ENCODE measurements at regions not wholly inside any gene's neighbourhood (a gene's known extent, or its start where the extent isn't known, plus 50 kb on each side); places are given as distances from the start of the nearest gene placed in this dataset.
"Not testable (repeated sequence)": the region's sequence is repeated elsewhere in the genome, so short reads cannot be mapped to it uniquely, and the experiment has no call there.

DNA sequence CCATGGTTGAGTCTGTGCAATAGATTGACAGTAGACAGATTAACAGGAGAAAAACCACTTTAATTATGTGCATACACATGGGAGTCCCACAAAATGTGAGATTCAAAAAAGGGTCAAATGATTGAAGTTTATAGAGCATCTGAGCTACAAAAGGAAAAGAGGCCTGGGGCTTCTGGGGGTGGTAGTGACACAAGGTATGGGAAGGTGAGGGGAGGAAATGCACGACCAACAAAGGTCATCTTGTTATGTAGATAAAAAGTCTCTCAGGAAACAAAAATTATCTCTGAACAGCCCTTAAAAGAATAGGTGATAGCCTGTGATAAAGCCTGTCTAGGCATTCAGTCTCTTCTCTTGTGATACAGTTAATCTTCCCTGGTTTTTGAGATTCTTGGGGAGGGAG, 141.7 kb downstream of the SEC23IP start:
- Mint-ChIP-seq H3K4me3 (ENCODE audit: low read depth) (no peak overlapping the region), H3K9me3 (ENCODE audit: low read depth) (no peaks in the 10 kb centered on the region), H3K36me3 (ENCODE audit: insufficient read depth) (no peaks in the 10 kb centered on the region), H3K27ac (no peak overlapping the region), H3K27me3 (peaks cover 9% of the 10 kb centered on the region), H3K4me1 (ENCODE audit: low read depth) (no peaks in the 10 kb centered on the region)
- TF ChIP-seq, protein P1, sequence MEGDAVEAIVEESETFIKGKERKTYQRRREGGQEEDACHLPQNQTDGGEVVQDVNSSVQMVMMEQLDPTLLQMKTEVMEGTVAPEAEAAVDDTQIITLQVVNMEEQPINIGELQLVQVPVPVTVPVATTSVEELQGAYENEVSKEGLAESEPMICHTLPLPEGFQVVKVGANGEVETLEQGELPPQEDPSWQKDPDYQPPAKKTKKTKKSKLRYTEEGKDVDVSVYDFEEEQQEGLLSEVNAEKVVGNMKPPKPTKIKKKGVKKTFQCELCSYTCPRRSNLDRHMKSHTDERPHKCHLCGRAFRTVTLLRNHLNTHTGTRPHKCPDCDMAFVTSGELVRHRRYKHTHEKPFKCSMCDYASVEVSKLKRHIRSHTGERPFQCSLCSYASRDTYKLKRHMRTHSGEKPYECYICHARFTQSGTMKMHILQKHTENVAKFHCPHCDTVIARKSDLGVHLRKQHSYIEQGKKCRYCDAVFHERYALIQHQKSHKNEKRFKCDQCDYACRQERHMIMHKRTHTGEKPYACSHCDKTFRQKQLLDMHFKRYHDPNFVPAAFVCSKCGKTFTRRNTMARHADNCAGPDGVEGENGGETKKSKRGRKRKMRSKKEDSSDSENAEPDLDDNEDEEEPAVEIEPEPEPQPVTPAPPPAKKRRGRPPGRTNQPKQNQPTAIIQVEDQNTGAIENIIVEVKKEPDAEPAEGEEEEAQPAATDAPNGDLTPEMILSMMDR (IDR thresholded peaks at IDR 0.05; ENCODE audit: unreplicated experiment): no peak
- no peak for DNase-seq (ENCODE audit: low spot score, unreplicated experiment)

DNA sequence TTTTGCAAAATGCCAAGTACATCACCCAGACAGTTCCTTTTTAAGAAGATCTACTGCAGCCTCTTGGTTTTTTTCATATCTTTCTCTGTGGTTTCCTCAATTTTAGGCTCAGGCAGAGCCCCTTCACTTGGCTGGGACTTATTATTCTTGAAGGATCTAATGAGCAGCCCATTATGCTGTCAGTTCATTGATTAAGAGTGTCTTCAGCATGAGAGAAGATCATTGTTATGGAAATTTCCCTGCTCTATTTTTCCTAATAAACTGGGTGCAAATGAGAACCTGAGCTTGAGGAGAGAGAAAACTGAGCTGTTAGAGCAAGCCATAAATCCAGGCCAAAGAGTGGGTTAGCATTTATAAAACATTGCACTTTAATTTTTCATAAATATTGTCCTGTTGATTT, 146.5 kb downstream of the SEC23IP start:
- H3K9me3 Mint-ChIP-seq (ENCODE audit: low read depth): no peaks in the 10 kb centered on the region

DNA sequence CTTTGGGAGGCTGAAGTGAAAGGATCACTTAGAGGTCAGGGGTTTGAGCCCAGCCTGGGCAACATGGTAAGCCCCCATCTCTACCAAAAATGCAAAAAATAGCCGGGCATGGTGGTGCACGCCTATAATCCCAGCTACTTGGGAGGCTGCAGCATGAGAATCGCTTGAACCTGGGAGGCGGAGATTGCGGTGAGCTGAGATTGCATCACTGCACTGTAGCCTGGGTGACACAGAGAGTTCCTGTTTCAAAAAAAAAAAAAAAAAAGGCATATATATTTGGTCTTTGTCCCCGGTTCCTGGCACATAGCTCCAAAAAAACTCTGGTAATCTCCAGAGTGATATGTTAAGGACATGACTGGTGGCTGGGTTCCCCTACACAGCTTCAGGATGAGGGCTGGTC, 147.3 kb downstream of the SEC23IP start:
- TF ChIP-seq, protein P1 (IDR thresholded peaks at IDR 0.05; ENCODE audit: unreplicated experiment): no peak
- no peaks in the 10 kb centered on the region for H3K9me3 Mint-ChIP-seq (ENCODE audit: low read depth)
- H3K27ac Mint-ChIP-seq: no peak overlapping the region
- no peak for DNase-seq (ENCODE audit: low spot score, unreplicated experiment)
- H3K36me3 Mint-ChIP-seq (ENCODE audit: insufficient read depth): no peaks in the 10 kb centered on the region
- no peaks in the 10 kb centered on the region for H3K4me1 Mint-ChIP-seq (ENCODE audit: low read depth)
- no peak overlapping the region for H3K4me3 Mint-ChIP-seq (ENCODE audit: low read depth)
- H3K27me3 Mint-ChIP-seq: no peaks in the 10 kb centered on the region

More for the DNA sequence above, 146.5 kb downstream of the SEC23IP start:
- no peak overlapping the region for H3K27ac Mint-ChIP-seq
- DNase-seq (ENCODE audit: low spot score, unreplicated experiment): no peak
- H3K4me1 Mint-ChIP-seq (ENCODE audit: low read depth): no peaks in the 10 kb centered on the region
- H3K36me3 Mint-ChIP-seq (ENCODE audit: insufficient read depth): no peaks in the 10 kb centered on the region
- TF ChIP-seq, protein P1 (IDR thresholded peaks at IDR 0.05; ENCODE audit: unreplicated experiment): no peak
- H3K4me3 Mint-ChIP-seq (ENCODE audit: low read depth): no peak overlapping the region
- peaks cover 5% of the 10 kb centered on the region for H3K27me3 Mint-ChIP-seq

DNA sequence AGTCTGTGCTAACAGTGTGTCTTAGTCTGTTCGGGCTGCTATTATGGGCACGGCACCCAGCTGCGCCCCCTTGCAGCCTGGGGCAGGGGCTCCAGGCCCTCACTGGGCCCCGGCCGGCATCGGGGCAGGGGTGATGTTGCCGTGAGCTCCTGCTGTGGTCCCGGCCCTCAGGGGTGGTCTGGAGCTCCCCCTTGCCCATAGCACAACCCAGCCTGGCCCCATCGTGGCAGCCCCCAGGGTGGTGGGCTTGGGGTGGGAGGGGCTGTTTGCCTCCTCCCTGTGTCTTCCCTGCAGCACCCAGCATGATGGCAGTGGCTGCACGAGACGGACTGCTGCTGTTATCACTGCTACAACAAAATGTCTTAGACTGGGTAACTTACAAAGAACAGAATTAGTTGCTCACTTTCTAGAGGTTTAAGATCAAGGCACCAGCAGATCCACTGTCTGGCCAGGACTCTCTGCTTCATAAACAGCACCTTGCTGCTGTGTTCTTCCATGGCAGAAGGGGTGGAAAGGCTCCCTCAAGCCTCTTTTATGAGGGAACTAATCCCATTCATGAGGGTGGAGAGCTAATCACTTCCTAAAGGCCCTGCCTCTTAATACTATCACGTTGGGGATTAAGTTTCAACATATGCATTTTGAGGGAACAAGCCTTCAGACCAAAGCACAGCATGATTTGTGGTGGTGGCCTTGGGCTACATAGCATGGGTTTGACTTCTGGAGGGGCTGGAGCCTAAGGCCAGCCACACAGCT, 149.5 kb downstream of the SEC23IP start:
- Mint-ChIP-seq H3K4me1 (ENCODE audit: low read depth) (no peaks in the 10 kb centered on the region), H3K27me3 (no peaks in the 10 kb centered on the region), H3K9me3 (ENCODE audit: low read depth) (no peaks in the 10 kb centered on the region), H3K4me3 (ENCODE audit: low read depth) (no peak overlapping the region), H3K27ac (no peak overlapping the region), H3K36me3 (ENCODE audit: insufficient read depth) (no peaks in the 10 kb centered on the region)
- TF ChIP-seq, protein P1 (IDR thresholded peaks at IDR 0.05; ENCODE audit: unreplicated experiment): no peak
- no peak for DNase-seq (ENCODE audit: low spot score, unreplicated experiment)

DNA sequence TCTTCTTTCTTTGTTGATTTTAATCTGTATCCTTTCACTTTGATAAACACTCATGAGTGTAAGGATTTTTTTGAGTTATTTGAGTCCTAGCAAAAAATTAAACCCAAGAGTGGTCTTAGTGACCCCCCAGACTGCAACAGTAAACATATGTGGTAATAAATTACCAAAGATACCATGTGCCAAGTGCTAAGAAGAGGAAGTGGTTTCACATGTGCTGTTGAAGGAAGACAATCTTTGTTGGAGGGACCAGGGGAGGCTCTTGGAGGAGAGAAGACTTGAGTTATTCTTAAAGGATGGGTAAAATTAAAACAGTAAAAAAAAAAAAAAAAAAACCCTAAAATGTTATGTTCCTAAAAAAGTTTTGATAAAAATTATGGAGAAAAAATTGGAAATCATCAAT, 150.2 kb downstream of the SEC23IP start:
- DNase-seq (ENCODE audit: low spot score, unreplicated experiment): no peak
- Mint-ChIP-seq H3K27me3 (no peaks in the 10 kb centered on the region), H3K27ac (no peak overlapping the region), H3K36me3 (ENCODE audit: insufficient read depth) (no peaks in the 10 kb centered on the region), H3K4me3 (ENCODE audit: low read depth) (no peak overlapping the region), H3K9me3 (ENCODE audit: low read depth) (no peaks in the 10 kb centered on the region), H3K4me1 (ENCODE audit: low read depth) (no peaks in the 10 kb centered on the region)
- TF ChIP-seq, protein P1 (IDR thresholded peaks at IDR 0.05; ENCODE audit: unreplicated experiment): no peak

DNA sequence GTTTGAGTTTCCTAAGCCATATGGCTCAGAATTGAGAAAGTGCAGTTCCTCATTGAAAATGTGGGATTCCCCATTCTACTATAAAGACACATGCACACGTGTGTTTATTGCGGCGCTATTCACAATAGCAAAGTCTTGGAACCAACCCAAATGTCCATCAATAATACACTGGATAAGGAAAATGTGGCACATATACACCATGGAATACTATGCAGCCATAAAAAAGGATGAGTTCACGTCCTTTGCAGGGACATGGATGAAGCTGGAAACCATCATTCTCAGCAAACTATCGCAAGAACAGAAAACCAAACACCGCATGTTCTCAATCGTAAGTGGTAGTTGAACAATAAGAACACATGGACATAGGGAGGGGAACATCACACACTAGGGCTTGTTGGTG, 154.8 kb downstream of the SEC23IP start:
- H3K4me1 Mint-ChIP-seq (ENCODE audit: low read depth); H3K36me3 Mint-ChIP-seq (ENCODE audit: insufficient read depth); H3K9me3 Mint-ChIP-seq (ENCODE audit: low read depth); DNase-seq (ENCODE audit: low spot score, unreplicated experiment); H3K27me3 Mint-ChIP-seq; H3K27ac Mint-ChIP-seq; H3K4me3 Mint-ChIP-seq (ENCODE audit: low read depth): not testable (repeated sequence)

All from progenitor cell of endocrine pancreas (in vitro differentiated cells).